G401.6 (cell line): ENCODE measurements at regions not wholly inside any gene's neighbourhood (a gene's known extent, or its start where the extent isn't known, plus 50 kb on each side); places are given as distances from the start of the nearest gene placed in this dataset.

Source experiments
- FAIRE-seq: peaks from 2 replicates; lab custom pipeline; 2012; peaks lifted over from hg19 to GRCh38; lab: Jason Lieb, UNC

DNA sequence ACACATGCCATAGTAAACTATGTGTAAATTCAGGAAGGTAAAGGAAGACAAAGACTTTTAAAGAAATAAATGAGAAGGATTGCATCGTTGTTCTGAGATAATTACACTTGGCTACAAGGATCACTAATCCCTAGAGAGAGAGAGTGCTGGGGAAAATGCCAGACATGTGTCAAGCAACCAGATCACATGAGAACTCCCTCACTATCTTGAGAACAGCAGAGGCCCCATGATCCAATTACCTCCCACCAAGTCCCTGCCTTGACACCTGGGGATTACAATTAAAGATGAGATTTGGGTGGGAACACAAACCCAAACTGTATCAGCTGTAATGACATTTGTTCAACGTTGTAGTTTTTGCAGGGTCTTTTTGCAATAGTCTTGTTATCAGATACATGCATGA, 1600.9 kb upstream of the MIR17HG start:
- no peak for FAIRE-seq

DNA sequence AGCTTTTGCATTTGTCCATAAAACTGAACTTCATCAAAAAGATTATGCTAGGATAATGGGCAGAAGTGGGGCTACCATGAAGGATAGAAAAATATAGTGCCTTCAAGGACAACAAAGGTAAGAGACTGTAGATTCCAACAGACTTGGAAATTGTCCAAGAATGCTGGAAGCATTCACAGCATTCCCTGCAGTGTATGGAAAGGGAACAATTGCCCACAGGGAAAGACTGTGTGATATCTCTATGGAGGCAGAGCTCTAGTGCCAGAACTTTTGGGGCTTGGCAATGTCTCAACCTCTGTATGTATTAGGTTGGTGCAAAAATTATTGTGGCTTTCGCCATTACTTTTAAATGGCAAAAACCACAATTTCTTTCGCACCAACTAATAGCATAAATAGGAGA, 1598.8 kb upstream of the MIR17HG start:
- no peak for FAIRE-seq

DNA sequence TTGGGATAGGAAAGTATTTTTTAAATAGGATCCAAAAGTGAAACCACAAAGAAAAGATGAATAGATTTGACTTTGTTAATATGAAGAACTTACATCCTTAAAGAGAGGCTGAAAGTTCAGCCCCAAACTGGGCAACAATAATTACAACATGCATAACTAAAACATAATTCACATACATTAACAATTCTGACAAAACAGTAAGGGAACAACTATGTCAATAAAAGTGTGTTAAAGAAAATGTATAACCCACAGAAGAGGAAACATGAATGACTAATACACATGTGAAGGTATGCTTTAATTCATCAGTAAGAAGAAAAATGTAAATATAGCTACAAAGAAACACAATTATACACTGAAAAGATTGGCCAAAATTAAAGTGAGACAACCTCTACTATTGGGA, 1597.6 kb upstream of the MIR17HG start:
- FAIRE-seq = no peak

DNA sequence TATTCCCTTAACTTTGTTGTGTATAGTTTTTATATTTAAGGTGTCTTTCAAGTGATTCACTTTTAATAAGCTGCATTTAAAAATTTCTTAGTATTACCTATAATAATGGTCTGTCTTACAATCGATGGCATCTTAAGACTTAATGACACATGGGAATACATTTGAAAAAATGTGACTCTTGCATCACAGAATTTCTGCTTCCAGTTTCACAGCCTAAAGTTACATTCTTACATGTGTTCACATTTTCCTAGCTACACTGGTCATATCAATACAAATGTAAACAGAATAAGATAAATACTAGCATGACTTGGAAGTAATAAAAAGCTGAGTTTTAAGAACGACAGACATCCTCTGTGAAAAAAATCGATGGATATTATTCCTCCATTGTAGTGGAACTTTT, 1597.1 kb upstream of the MIR17HG start:
- peak; percentile 36 for FAIRE-seq

DNA sequence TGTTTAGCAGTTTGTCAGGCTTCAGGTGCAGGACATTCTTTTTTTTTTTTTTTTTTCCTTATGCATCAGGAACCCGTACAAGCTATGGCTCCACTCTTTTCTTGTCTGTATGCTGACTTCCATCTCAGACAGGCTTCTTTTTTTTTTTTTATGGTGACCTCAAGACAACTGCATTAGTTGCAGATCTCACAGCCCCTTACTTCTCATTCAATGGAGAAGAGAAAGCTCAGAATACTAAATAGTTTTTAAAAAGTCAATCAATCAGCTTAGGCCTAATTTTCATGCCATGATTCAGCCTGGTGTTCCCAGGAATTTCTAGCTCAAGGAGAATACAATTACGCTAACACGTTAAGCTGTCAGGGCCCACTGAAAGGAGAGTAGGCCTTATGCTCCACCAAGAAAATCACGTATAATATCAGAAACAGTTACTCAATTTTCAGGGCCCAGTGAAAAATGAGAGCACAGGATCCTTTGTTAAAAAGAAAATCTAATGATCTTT, 1596.0 kb upstream of the MIR17HG start:
- no peak for FAIRE-seq

DNA sequence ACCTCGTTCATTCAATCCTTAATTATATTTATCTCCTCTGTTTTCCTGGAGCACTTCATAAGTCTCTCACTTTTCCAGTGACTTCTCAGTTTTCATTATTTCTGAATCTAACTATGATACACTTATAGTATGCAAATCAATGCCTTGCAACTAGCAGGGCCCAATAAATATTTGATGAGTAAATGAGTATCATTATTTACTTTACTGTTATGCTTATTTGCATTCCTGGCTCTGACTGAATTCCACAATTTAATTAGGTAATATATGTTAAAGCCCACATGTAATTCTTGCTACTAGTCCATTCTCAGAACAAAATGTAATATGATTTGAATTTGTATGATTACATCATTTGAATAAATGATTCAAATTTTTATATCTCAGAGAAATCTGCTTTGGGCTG, 1595.1 kb upstream of the MIR17HG start:
- no peak for FAIRE-seq

DNA sequence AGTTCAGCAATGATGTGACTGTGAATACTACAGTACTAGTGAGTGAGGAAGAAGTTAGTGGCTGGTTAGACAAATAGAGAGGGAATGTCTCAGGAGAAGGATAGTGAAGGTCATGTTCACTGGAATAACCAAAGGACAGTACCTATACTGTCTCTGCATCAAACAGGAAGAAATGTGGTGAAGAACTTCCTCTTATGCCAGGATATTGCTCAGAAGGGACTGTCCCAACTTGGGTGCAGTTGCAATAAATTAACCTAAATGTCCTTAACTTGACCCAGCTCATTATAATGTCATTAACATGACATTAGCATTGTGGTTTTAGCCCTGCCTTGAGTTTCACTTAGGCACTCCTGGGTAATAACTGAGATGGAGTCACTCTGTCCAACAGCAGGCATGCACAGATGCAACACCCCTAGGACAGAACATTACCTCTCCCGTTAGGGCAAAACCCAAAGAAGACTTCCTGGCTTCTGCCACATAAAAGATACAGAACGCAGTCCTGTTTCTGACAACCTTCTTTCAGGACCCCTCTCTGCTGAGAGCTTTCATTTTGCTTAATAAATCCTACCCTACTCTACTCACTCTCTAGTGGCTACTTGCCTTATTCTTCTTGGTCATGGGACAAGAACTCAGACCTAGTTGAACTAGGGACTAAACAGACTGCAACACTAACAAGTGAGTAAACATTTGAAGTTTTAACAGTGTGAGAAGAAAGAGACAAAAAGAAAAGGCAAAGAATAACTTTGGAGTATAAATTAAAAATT, 1591.6 kb upstream of the MIR17HG start:
- no peak for FAIRE-seq

DNA sequence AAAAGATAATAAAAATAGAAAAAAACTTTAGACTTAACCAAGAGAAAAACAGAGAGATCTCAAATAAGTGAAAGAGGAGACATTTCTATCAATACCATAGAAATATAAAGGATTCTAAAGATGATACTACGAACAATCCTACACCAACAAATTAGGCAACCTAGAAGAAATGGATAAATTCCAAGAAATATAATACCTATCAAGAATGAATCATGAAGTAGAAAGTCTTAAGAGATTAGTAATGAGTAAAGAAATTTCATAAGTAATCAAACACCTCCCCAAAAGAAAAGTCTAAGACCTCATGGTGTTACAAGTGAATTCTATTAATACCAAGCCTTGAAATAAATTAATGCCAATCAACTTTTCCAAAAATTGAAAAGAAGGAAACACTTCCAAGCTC, 1584.5 kb upstream of the MIR17HG start:
- no peak for FAIRE-seq

DNA sequence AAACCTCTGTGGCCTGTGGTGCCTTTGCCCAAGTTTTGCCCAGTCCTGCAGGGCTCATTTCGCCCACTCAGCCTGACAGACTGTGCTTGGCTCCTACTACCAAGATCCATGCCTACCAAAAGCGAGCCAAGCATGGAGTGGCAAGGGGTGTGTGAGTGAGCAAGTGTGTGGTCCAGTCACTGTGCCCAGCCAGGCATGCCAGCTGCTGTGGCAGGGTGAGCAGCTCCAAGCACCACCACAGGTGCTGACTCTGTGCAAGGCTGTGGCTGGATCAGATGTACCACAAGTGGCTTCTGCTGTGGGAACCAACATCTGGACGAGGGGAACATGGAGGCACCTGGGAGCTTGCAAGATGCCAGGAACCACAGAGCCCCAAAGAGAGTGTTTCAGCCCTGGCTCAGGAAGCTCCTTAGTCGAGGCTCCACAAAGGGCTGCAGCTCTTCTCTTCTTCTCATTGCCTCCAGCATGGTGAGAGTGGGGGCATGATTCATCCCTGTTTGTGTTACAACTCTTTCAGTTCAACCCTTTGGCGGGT, 1564.2 kb upstream of the MIR17HG start:
- FAIRE-seq = no peak

DNA sequence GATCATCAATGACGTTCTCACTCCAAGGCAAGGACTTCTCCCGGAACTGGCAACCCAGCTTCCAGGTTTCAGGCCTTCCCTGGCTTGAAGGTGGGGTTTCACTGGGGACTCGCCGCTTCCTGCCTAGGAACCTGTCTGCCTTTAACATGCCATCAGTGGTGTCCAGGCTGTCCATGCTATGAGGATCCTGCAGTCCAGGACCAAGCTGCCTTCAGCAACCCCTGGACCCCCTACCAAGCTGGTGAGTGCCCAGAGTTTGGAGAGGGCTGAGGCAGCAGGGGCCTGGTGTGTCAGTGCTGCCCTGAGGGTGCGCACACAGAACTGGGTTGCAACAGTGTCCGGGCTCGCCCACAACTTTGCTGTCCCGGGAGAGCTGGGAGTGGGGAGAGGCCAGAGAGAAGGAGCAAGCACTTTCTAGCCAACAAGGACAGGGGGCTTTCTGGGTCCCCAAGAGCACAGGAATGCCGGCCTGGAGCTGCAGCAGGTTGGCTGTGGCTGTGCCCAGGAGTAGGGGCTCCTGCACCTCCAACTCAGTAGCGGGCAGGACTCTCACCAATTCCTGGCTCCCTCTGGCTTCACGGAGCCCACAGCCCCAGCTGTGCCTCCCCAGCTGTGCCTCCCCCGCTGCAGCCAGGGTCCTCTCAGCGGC, 1563.2 kb upstream of the MIR17HG start:
- no peak for FAIRE-seq

DNA sequence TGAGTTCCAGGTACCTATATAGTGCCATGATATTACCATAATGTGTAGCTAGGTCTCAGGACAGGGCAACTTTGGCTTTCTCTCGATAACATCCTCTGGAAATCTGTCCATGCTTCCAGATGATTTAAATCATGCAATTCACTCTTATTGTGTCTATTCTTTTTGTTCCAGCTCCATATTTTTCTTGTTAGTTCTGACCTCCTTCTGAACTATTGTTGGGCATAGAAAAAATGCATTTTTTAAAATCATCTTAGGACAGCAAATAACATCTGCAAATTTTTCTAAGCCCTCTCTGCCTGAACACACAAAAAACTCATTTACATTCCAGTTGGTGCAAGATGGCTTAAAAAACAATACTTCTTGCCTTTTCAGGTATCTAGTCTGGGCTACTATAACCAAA, 1561.0 kb upstream of the MIR17HG start:
- FAIRE-seq = no peak

DNA sequence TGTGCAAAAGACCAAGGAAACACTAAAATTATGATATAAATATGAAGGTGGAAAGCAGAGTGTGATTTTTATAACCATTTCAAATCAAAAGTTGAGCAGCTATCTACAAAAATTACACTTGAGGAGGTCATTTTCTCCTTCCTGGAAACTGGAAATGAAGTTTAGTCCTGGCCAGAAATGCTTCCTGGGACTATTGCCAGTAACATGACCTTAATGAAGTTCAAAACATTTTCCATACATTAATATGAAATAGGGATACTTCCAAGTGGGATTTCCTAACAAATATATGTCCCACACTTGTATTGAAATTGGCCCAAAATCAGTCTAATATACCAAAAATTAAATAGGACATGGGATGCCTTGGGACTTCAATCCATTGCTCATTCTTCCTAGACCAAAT, 1556.8 kb upstream of the MIR17HG start:
- no peak for FAIRE-seq

DNA sequence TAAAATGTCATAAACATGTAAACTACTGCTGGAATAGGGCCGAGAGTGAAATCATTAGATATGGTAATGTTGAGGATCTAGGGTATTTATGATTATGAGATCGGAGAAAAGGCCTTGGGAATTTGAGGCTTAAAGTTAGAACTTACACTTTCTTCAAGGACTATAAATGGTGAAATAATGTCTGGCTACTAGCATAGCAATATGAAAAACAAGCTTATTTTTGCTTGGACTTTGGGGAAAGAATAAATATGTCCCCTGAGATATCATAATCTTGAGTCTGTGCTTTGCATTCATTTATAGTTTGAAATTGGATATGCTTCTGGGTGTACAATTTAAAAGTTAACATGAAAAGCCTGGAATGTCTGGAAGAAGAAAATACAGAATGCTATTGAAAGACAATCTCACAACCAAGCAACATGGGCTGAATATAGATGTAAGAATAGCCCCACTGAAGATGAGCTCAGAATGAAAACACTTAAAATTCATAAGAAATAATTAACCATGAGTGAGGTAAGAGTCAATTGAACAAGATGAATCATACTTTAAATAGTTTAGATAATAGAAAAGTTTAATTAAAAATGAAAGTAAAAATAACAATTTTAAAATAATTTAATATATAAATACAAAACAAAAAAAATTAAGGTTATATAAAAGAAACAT, 1555.4 kb upstream of the MIR17HG start:
- peak; percentile 97 for FAIRE-seq

DNA sequence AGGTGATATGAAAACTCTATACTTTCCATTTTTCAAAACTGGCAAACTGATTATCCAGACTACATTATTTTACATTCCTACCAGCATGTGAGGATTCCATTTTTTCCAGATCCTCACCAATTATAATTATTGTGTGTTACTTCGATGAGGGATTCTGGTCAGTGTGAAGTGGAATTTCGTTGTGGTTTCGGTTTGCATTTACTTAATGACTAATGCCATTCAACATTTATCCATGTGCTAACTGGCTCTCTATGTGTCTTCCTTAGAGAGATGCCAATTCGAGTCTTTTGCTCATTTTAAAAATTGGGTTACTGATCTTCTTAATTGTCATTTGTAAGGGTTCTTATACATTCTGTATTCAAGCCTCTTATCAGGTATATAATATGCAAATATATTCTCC, 1551.3 kb upstream of the MIR17HG start:
- FAIRE-seq = no peak

DNA sequence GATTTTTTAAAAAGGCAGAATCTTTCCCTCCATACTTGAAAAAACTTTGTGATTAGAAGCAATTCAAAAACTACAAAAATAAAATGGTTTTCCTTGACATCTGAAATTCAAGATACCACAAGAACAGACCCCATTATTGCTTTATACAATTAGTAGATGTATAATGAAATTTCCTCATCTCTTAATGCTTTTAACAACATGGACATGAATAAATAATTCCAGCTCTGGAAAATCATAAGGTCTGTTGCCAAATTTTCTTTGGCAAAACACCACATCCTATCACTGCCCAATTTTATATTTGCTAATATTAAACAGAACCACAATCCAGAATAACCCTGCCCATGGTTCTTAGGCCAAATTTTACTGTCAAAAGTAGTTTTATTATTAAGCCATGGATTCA, 1543.6 kb upstream of the MIR17HG start:
- no peak for FAIRE-seq

DNA sequence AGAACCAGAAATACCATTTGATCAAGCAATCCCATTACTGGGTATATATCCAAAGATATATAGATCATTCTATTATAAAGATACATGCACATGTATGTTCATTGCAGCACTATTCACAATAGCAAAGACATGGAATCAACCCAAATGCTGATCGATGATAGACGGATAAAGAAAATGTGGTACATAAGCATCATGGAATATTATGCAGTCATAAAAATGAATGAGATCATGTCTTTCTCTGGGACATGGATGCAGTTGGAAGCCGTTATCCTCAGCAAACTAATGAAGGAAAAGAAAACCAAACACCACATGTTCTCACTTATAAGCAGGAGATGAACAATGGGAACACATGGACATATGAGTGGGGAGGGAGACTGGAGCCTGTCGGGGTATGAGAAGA, 1540.9 kb upstream of the MIR17HG start:
- no peak for FAIRE-seq

DNA sequence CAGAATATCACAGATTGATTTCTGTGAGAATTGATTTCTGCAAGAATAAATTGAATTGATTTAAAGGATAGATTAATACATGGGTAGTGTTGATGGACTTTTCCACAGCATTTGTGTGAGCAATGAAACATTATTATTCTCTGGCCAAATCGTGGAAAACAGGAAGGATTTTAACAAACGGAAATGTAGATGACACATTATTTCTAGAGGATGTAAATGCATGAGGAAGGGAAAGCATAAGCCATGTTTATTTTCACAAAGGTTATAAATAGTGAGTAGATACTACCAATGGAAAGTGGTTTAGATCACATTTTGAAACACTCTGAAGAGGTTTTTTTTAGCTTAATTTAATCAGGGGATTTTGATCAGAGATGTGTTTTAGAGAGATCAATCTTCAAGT, 1534.6 kb upstream of the MIR17HG start:
- no peak for FAIRE-seq

DNA sequence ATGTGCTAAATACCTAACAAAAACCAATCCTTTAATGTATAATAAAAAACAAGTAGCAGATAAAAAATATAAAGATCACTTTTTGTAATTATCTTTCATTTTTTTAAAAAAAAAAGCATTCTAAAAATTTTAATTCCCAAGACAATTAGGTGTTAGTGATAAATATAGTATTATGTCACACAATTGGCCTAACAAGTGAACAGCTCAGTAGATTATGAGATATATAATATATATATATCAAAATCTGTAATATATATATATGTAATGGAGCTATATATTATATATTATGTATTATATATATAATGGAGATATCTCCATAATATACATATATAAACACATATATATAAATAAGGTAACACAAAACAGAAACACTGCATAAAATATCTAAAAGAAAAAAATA, 1531.1 kb upstream of the MIR17HG start:
- peak; percentile 86 for FAIRE-seq

DNA sequence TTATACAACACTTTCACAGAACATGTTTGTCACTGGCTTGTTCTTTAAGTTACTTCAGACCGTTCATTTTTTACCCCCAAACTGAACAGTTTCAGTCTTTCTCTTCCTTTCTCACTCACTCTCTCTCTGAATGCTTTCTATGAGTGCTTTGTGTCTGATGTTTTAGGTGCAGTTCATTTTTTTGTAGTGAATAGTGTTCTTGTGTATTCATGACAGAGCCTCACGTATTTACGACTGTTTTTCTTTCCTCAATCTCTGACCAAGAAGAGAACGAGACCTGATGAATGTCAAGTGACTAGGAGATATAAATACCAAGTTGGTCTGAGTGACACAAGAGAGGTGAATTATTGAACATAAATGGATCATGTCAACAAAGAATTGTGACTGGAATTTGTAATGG, 1525.0 kb upstream of the MIR17HG start:
- FAIRE-seq = no peak

DNA sequence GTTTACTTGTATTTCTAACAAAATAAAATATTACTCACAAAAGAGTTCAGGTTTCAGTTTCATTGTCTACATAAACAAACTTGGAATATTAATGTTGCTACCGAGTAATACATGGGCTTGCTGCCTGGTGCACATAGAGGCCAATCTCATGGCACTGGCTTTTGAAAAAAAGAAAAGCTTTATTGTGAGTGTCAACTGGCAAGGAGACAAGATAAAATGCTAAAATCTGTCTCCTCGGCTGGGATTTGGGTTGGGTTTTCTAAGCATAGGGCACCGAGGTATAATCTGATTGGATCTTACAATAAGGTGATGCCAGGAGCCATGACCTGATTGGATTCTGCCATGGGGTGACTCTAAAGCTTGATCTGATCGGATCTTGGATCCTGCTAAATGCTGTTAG, 1519.9 kb upstream of the MIR17HG start:
- no peak for FAIRE-seq

DNA sequence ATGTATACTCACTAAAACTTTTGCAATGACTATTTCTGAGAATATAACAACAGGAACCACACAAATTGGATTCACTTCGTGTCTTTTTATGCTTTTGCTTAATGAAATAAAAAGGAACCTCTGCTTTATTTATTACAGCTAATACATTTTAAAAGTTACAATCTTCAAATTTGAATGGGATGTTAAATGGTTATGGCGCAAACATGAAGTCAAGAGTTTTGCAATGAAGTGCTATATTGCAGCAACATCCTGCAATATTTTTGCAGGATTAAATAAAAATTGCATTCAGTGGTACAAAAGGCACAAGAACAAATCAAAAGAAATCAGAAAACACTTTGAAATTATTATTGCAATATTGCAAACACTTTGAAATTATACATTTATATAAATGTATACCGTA, 1519.0 kb upstream of the MIR17HG start:
- FAIRE-seq = no peak

DNA sequence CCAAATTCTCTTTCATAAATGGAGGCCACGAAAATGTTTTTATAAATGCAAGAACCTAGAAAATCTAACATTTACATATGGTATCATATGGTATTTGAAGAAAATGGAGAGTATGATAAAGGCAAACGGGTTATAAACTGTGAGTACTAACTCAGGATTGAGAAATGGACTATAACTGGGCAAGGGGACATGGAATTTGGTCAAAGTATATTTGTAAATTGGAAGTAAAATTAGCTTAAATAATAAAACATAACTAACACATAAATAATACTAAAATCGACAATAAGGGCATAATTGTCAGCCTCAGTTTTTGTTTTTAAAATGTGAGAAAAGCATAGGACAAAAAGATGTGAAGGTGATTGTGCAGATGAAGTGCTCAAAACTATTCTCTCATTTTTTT, 1516.3 kb upstream of the MIR17HG start:
- FAIRE-seq = no peak

DNA sequence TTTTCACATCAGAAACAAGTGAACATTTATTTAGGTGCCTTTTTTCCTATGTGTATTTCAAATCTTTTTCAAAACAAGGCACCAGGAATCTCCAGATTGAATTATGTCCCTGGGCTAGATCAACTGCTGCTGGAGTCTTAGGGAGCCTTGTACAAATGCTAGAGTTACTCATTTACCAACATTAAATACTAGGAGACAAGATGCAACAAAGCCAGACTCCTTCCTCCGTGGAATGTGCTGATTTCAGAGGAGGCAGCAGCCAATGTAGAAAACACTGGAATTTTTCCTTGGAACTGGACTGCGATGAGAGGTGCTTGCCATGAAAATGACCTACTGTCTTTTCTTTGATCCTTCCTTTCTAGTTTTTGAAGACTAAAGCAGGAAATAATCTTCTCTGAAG, 1514.7 kb upstream of the MIR17HG start:
- FAIRE-seq = no peak
